ENCODE measurements at regions not wholly inside any gene's neighbourhood (a gene's known extent, or its start where the extent isn't known, plus 50 kb on each side); places are given as distances from the start of the nearest gene placed in this dataset.
"Not testable (repeated sequence)": the region's sequence is repeated elsewhere in the genome, so short reads cannot be mapped to it uniquely, and the experiment has no call there.

- no peak for DNase-seq (ENCODE audit: low read depth in 4 of 4, low spot score in 1 of 4)
These were observed 242.6 kb downstream of the TFAP2C start for GRCh38 chr20:56871691-56872090.

GRCh38 chr20:56872620-56873458 is 243.7 kb downstream of the TFAP2C start:
- DNase-seq (ENCODE audit: low read depth in 4 of 4, low spot score in 1 of 4), result no peak

GRCh38 chr20:56873836-56874235 is 244.7 kb downstream of the TFAP2C start:
- no peak for DNase-seq (ENCODE audit: low read depth in 4 of 4, low spot score in 1 of 4)

DNA sequence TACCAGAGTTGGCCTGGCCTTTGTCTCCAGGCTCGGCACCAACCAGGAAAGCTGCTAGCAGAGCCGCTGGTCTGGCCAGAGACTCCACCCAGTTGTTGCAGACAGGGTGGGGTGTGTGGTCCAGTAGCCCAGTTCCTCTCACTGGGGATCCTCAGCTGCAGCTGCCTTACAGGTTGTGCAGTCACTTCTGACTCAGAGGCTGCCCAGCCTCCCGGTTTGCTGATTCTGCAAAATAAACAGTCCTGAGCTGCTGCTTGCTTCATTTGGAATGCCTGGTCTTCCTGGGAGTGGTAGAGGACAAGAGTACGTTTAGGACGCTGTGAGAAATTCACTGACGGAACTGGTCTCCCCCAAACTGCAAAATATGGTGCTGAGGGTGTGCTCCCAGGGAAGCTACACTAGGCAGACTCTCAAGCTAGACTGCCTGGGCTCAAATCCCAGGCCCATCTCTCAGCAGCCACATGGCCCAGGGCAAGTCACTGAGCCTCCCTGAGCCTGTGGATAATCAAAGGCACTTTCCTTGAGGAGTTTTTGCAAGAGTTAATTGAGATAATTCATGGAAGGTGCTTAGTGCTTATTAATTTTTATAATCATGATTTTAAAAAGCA is 246.1 kb downstream of the TFAP2C start:
- DNase-seq (ENCODE audit: low read depth in 4 of 4, low spot score in 1 of 4), result no peak

- no peak for DNase-seq (ENCODE audit: low read depth in 4 of 4, low spot score in 1 of 4)
These were observed 246.7 kb downstream of the TFAP2C start for GRCh38 chr20:56875803-56876202.

DNA sequence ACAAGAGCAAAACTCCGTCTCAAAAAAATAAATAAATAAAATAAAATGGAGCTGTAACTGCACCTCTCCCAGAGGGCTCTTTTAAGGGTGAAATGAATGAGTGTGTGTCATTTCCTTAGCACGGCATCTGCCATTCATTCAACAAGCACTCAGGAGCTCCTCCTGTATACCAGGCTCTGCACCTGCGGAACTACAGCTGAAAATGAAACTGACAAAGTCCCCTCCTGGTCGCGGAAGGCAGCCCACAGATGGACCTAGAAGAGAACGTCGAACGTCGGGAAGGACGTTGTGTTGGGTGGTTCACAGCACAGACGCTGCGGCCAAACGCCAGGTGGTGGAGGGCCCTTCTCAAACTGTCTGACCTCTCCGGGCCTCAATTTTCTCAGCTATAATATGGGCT is 256.4 kb downstream of the TFAP2C start:
- DNase-seq (ENCODE audit: low read depth in 4 of 4, low spot score in 1 of 4), result no peak

DNA sequence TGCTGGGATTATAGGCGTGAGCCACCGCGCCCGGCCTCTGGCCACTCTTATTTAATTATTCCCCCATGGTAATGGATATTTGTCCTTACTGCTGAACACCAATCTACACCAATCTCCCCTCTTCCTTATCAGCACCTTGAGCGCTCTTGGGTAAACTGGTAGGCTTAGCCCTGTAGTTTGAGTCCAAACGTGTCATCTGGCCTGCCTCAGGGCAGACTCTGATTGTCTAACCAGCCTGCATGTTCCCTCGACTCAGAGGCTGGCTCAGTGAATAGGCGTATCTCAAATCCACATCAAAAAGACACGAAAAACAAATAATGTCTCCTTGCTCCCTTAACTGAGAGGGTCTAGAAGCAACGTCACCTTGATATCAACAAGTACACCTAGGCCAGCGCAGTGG is 260.9 kb downstream of the TFAP2C start:
- no peak for DNase-seq (ENCODE audit: low read depth in 4 of 4, low spot score in 1 of 4)

- peak in 1 of 4 experiments; percentile 2 for DNase-seq (ENCODE audit: low read depth in 4 of 4, low spot score in 1 of 4)
These were observed 264.3 kb downstream of the TFAP2C start for GRCh38 chr20:56893226-56893917.

- no peak for DNase-seq (ENCODE audit: low read depth in 4 of 4, low spot score in 1 of 4)
These were observed 267.3 kb downstream of the TFAP2C start for GRCh38 chr20:56896447-56896846.

DNA sequence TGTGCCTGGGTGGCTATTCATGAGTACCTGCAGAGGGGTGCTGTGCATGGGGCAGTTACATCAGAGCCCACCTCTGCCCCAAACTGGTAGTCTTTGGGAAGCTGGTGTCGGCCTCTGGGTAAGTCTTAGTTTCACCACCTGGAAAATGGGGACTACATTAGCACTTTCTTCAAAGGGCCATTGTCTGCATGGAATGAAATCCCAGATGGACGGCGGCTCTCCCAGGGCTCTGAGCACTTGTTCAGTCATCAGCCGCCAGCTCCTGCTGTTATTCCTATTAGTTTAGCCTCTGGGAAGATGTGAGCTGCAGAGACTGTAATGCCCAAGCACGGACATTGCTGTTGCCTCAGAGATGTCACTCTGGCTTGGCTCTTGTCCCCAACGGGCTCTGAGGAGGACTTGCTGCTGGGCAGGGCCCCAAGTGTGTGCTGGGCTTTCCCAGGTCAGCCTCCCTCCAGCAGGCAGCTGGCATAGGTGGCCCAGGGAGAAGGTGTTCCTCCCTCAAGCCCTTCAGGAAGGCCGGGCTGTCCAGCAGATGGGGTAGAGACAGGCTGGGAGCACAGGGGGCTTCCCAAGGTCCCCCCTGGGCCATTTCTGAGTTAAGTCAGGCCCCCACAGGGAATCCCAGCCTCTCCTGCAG is 268.3 kb downstream of the TFAP2C start:
- no peak for DNase-seq (ENCODE audit: low read depth in 4 of 4, low spot score in 1 of 4)

DNA sequence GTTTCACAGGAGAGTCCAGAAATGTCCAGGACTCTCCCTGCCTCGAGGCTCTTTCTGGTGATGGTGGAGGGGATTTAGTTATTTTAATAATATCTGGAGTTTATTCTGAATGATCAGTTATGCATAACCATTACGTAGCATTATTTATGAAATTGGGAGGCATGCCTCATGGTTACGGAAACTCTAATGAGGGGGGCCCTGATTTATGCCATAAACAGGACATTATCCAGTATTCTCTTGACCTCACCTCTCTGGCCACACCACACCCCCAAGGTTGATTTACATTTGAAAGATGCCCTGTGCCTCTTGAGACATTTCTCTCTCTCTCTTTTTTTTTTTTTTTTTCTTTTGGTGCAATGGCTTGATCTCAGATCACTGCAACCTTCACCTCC is 268.8 kb downstream of the TFAP2C start:
- no peak for DNase-seq (ENCODE audit: low read depth in 4 of 4, low spot score in 1 of 4)

GRCh38 chr20:56899506-56899905 is 270.4 kb downstream of the TFAP2C start:
- no peak for DNase-seq (ENCODE audit: low read depth in 4 of 4, low spot score in 1 of 4)

GRCh38 chr20:56900252-56900651 is 271.1 kb downstream of the TFAP2C start:
- no peak for DNase-seq (ENCODE audit: low read depth in 4 of 4, low spot score in 1 of 4)

GRCh38 chr20:56903421-56903820 is 274.3 kb downstream of the TFAP2C start:
- no peak for DNase-seq (ENCODE audit: low read depth in 4 of 4, low spot score in 1 of 4)

GRCh38 chr20:56903858-56904257 is 274.8 kb downstream of the TFAP2C start:
- no peak for DNase-seq (ENCODE audit: low read depth in 4 of 4, low spot score in 1 of 4)

DNA sequence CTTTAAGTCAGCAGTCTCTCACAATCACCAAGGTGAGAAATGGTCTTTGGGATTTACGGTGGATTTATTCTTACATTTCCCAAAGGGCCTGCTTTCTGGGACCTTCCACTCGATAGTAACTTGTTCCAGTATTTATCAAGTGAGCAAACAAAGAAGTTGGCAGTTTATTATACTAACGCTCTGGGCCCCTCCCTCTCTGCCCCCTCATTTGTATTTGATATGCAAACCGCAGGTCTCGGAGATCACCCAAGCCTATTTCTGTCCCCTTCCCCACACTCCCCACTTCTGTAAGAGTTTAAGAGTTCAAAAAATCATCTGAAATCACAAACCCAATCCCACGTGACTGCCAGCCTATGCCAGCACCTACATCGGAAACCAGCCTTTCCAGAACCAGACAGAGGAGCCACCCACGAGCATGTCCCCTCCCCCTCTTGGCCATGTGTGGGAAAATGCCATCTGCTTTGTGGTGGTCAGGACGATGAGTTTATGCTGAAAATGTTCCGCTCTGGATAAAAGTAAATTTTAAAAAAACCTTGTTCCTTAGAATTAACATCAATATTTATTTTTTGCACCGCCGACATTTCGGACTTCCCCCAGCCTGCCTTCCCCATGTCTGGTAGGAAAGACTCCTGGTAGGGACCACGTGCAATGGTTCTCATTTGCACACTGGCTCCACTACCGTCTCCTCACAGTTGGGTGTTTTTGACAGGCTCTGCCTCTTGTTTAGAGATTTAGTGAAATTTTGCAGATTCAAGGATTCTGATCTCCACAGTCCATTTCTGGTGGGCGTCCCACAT is 281.0 kb downstream of the TFAP2C start:
- DNase-seq (ENCODE audit: low read depth in 4 of 4, low spot score in 1 of 4), result no peak

DNA sequence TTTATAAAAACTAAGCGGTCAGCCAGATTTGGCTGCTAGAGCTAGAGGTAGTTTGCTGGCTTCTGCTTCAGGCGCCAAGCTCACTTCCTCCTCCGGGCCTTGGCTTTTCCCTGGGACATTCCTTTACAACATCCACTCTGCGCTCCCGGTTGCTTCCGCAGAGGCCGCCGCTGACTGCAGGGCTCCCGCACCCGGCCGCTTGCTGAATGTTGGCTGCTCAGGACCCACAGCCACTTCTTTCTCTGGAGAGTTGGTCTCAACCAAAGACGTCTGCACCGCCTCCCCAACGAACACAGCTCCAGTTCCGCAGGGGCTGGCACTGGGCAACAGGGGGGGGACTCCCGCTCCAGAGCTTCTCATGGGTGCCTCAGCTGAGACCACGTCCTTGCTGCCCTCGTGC is 282.8 kb downstream of the TFAP2C start:
- no peak for DNase-seq (ENCODE audit: low read depth in 4 of 4, low spot score in 1 of 4)

GRCh38 chr20:56914532-56914931 is 285.4 kb downstream of the TFAP2C start:
- no peak for DNase-seq (ENCODE audit: low read depth in 4 of 4, low spot score in 1 of 4)

DNA sequence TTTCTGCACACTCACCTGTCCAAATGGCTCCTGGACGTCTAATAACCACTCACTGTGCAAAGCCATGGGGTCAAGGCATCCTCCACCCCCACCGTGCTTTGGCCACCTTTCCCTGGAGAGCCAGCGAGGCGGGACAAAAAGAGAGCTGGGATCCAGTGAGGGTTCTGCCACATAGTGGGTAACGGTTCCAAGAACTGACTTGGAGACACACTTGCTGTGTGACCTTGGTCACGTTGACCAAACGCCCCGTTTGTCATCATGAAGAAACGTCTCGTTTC is 287.2 kb downstream of the TFAP2C start:
- DNase-seq (ENCODE audit: low read depth in 4 of 4, low spot score in 1 of 4), result no peak

DNA sequence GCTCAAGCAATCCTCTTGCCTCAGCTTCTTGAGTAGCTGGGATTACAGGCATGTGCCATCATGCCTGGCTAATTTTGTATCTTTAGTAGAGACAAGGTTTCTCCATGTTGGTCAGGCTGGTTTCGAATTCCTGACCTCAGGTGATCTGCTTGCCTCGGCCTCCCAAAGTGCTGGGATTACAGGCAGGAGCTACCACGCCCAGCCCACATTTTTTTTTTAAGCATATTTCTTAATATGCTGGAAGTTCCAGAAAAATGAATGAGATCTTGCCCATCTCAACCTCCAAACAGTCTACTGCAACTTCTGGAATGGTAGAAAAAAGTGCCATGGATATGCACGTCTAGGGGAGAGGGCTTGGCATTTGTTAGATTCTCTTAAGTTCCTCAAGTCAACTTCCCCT is 290.9 kb downstream of the TFAP2C start:
- not testable (repeated sequence) for DNase-seq (ENCODE audit: low read depth in 4 of 4, low spot score in 1 of 4)

GRCh38 chr20:56922497-56922896 is 293.4 kb downstream of the TFAP2C start:
- no peak for DNase-seq (ENCODE audit: low read depth in 4 of 4, low spot score in 1 of 4)

Measured in stimulated activated CD4-positive, alpha-beta T cell treated with anti-CD3 and anti-CD28 coated beads, Interleukin-1b, Interleukin-23, amount 100 ng/mL, for 24 hours (primary cell).